HepG2 (cell line): ENCODE measurements at regions not wholly inside any gene's neighbourhood (a gene's known extent, or its start where the extent isn't known, plus 50 kb on each side); places are given as distances from the start of the nearest gene placed in this dataset.

Experiments
- HES4 ChIP-seq: sonication (generic); formaldehyde crosslinking; IDR thresholded peaks from 2 replicates; pipeline ENCODE4 v1.9.0; 2021; ENCODE audit warnings: mild to moderate bottlenecking, missing genetic modification reagents, borderline replicate concordance
- HNRNPH1 ChIP-seq: fragments of 200-400 bp; formaldehyde crosslinking; optimal IDR thresholded peaks from 2 replicates; pipeline ENCODE3; 2017; ENCODE audit warnings: mild to moderate bottlenecking, low read depth, low read length
- MEIS1 ChIP-seq: sonication (generic); formaldehyde crosslinking; IDR thresholded peaks from 2 replicates; pipeline ENCODE4 v1.9.0; 2021; ENCODE audit warnings: mild to moderate bottlenecking, missing genetic modification reagents, moderate library complexity, borderline replicate concordance
- NRL ChIP-seq: sonication (generic); formaldehyde crosslinking; IDR thresholded peaks from 2 replicates; pipeline ENCODE4 v1.5.0; 2020; ENCODE audit warnings: missing genetic modification reagents, mild to moderate bottlenecking, moderate library complexity, borderline replicate concordance
- PCBP2 ChIP-seq: fragments of 200-400 bp; formaldehyde crosslinking; optimal IDR thresholded peaks from 2 replicates; pipeline ENCODE3; 2018; ENCODE audit warnings: low read length, low read depth; ENCODE audit not compliant: poor library complexity, severe bottlenecking
- SIX4 ChIP-seq: sonication (generic); formaldehyde crosslinking; IDR thresholded peaks from 2 replicates; pipeline ENCODE4 v1.4.0; 2020; ENCODE audit warnings: missing genetic modification reagents
- TBP ChIP-seq: sonication (generic); formaldehyde crosslinking; IDR thresholded peaks from 2 replicates; pipeline ENCODE4 v1.5.0; 2020; ENCODE audit warnings: missing genetic modification reagents
- ZNF225 ChIP-seq: sonication (generic); formaldehyde crosslinking; IDR thresholded peaks from 2 replicates; pipeline ENCODE4 v1.4.0; 2020; ENCODE audit warnings: mild to moderate bottlenecking, missing genetic modification reagents
- ZNF337 ChIP-seq: sonication (generic); formaldehyde crosslinking; IDR thresholded peaks from 2 replicates; pipeline ENCODE4 v1.5.1; 2020; ENCODE audit warnings: missing genetic modification reagents, low read depth, mild to moderate bottlenecking, borderline replicate concordance
- ZNF687 ChIP-seq: sonication (generic); formaldehyde crosslinking; IDR thresholded peaks from 2 replicates; pipeline ENCODE4 v1.5.1; 2020; ENCODE audit warnings: mild to moderate bottlenecking, missing genetic modification reagents, moderate library complexity
- ZNF691 ChIP-seq: sonication (generic); formaldehyde crosslinking; IDR thresholded peaks from 2 replicates; pipeline ENCODE4 v1.4.0; 2020; ENCODE audit warnings: missing genetic modification reagents, low read depth, mild to moderate bottlenecking, borderline replicate concordance
- ZSCAN25 ChIP-seq: sonication (generic); formaldehyde crosslinking; IDR thresholded peaks from 2 replicates; pipeline ENCODE4 v1.8.0; 2022; ENCODE audit warnings: mild to moderate bottlenecking, missing genetic modification reagents
- TF ChIP-seq, protein P1 (sequence below): IDR thresholded peaks from 2 replicates; pipeline ENCODE4 v1.6.1; 2016; ENCODE audit warnings: low read depth, missing genetic modification reagents, missing compliant biosample characterization
- TF ChIP-seq, protein P2 (sequence below): sonication (generic); formaldehyde crosslinking; IDR thresholded peaks from 2 replicates; pipeline ENCODE4 v1.9.0; 2021; ENCODE audit warnings: missing genetic modification reagents, mild to moderate bottlenecking, borderline replicate concordance

- TF ChIP-seq ZNF687 (CRISPR knock-in tag), result peak; percentile 45
- TF ChIP-seq, protein P1, sequence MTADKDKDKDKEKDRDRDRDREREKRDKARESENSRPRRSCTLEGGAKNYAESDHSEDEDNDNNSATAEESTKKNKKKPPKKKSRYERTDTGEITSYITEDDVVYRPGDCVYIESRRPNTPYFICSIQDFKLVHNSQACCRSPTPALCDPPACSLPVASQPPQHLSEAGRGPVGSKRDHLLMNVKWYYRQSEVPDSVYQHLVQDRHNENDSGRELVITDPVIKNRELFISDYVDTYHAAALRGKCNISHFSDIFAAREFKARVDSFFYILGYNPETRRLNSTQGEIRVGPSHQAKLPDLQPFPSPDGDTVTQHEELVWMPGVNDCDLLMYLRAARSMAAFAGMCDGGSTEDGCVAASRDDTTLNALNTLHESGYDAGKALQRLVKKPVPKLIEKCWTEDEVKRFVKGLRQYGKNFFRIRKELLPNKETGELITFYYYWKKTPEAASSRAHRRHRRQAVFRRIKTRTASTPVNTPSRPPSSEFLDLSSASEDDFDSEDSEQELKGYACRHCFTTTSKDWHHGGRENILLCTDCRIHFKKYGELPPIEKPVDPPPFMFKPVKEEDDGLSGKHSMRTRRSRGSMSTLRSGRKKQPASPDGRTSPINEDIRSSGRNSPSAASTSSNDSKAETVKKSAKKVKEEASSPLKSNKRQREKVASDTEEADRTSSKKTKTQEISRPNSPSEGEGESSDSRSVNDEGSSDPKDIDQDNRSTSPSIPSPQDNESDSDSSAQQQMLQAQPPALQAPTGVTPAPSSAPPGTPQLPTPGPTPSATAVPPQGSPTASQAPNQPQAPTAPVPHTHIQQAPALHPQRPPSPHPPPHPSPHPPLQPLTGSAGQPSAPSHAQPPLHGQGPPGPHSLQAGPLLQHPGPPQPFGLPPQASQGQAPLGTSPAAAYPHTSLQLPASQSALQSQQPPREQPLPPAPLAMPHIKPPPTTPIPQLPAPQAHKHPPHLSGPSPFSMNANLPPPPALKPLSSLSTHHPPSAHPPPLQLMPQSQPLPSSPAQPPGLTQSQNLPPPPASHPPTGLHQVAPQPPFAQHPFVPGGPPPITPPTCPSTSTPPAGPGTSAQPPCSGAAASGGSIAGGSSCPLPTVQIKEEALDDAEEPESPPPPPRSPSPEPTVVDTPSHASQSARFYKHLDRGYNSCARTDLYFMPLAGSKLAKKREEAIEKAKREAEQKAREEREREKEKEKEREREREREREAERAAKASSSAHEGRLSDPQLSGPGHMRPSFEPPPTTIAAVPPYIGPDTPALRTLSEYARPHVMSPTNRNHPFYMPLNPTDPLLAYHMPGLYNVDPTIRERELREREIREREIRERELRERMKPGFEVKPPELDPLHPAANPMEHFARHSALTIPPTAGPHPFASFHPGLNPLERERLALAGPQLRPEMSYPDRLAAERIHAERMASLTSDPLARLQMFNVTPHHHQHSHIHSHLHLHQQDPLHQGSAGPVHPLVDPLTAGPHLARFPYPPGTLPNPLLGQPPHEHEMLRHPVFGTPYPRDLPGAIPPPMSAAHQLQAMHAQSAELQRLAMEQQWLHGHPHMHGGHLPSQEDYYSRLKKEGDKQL (CRISPR knock-in tag), result no peak
- TF ChIP-seq PCBP2, result no peak
- TF ChIP-seq ZNF691 (CRISPR knock-in tag), result no peak
- TF ChIP-seq, protein P2, sequence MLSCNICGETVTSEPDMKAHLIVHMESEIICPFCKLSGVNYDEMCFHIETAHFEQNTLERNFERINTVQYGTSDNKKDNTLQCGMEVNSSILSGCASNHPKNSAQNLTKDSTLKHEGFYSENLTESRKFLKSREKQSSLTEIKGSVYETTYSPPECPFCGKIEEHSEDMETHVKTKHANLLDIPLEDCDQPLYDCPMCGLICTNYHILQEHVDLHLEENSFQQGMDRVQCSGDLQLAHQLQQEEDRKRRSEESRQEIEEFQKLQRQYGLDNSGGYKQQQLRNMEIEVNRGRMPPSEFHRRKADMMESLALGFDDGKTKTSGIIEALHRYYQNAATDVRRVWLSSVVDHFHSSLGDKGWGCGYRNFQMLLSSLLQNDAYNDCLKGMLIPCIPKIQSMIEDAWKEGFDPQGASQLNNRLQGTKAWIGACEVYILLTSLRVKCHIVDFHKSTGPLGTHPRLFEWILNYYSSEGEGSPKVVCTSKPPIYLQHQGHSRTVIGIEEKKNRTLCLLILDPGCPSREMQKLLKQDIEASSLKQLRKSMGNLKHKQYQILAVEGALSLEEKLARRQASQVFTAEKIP (CRISPR knock-in tag), result no peak
- TF ChIP-seq ZNF337 (CRISPR knock-in tag), result no peak
- no peak for TF ChIP-seq HNRNPH1
- no peak for TF ChIP-seq ZNF225
- 0 out of 2 replicates have a peak, but pooled peaks have one; percentile 37 for TF ChIP-seq ZSCAN25 (CRISPR knock-in tag)
- 0 out of 2 replicates have a peak, but pooled peaks have one; percentile 59 for TF ChIP-seq HES4 (CRISPR knock-in tag)
- no peak for TF ChIP-seq NRL (CRISPR knock-in tag)
- no peak for TF ChIP-seq MEIS1 (CRISPR knock-in tag)
- no peak for TF ChIP-seq TBP
- no peak for TF ChIP-seq SIX4 (CRISPR knock-in tag)
These were observed 78.1 kb upstream of the LAPTM4A start (continued) for GRCh38 chr2:20129331-20130159.
